GM12875 (cell line): ENCODE measurements at regions not wholly inside any gene's neighbourhood (a gene's known extent, or its start where the extent isn't known, plus 50 kb on each side); places are given as distances from the start of the nearest gene placed in this dataset.

Source experiments
- H3K4me3 ChIP-seq: one replicate; pipeline ENCODE4 v1.5.1; 2011; ENCODE audit warnings: low read depth, low read length, control low read depth
- TF ChIP-seq, protein P1 (sequence below): IDR thresholded peaks from 2 replicates; pipeline ENCODE4 v1.5.1; 2011; ENCODE audit warnings: low read depth, mild to moderate bottlenecking, control low read depth, inconsistent platforms, low read length, moderate library complexity, borderline replicate concordance; ENCODE audit not compliant: insufficient read depth

- no peak overlapping the region for H3K4me3 ChIP-seq
- TF ChIP-seq, protein P1, sequence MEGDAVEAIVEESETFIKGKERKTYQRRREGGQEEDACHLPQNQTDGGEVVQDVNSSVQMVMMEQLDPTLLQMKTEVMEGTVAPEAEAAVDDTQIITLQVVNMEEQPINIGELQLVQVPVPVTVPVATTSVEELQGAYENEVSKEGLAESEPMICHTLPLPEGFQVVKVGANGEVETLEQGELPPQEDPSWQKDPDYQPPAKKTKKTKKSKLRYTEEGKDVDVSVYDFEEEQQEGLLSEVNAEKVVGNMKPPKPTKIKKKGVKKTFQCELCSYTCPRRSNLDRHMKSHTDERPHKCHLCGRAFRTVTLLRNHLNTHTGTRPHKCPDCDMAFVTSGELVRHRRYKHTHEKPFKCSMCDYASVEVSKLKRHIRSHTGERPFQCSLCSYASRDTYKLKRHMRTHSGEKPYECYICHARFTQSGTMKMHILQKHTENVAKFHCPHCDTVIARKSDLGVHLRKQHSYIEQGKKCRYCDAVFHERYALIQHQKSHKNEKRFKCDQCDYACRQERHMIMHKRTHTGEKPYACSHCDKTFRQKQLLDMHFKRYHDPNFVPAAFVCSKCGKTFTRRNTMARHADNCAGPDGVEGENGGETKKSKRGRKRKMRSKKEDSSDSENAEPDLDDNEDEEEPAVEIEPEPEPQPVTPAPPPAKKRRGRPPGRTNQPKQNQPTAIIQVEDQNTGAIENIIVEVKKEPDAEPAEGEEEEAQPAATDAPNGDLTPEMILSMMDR = no peak
These were observed 180.8 kb upstream of the HEY2 start for GRCh38 chr6:125568609-125569008.

- TF ChIP-seq, protein P1 = no peak
- no peak overlapping the region for H3K4me3 ChIP-seq
These were observed 178.9 kb upstream of the HEY2 start for GRCh38 chr6:125570526-125570925.

DNA sequence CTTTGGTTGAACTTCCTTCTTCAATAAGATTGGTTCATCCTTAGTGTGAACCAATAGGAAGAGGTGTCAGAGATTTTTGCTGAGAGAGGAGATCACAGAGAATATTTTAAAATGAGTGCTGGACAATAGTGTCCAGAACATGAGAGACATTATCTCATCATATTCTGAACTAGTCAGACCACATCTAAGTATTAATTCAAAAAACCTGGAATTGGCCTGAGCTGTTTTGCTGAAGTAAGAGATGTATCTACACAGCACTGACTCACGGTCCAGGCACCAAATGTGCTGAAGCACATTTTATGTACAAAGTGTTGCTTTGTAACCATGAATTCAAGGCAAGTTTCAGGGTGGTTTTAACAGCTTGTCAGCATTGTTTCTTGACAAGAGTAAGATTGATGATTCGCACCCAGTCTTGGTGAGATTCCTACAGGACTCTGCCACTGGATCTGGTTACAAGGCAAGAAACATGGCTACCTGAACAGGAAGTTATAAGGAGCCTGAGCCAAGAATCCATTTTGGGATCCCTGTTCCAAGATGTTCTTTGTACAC, 178.2 kb upstream of the HEY2 start:
- no peak overlapping the region for H3K4me3 ChIP-seq
- TF ChIP-seq, protein P1 = no peak

DNA sequence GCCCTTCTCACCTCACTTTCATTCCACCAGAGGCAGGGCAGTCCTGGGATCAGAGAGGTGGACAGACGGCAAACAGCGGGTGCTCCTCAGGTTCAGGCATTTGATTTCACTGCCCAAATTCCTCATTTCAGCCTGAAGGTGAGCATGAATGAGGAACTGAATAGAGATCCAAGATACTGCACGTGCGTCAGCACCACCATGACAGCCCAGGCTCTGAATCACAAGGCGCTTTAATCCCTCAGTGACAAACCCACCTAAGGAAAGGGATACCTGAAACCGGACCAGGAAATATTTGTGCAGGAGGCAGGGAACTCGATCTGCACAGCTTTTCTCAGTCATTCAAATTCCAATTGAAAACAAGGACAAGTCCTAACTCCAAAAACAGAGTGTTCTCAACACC, 174.8 kb upstream of the HEY2 start:
- TF ChIP-seq, protein P1 = no peak
- no peak overlapping the region for H3K4me3 ChIP-seq

DNA sequence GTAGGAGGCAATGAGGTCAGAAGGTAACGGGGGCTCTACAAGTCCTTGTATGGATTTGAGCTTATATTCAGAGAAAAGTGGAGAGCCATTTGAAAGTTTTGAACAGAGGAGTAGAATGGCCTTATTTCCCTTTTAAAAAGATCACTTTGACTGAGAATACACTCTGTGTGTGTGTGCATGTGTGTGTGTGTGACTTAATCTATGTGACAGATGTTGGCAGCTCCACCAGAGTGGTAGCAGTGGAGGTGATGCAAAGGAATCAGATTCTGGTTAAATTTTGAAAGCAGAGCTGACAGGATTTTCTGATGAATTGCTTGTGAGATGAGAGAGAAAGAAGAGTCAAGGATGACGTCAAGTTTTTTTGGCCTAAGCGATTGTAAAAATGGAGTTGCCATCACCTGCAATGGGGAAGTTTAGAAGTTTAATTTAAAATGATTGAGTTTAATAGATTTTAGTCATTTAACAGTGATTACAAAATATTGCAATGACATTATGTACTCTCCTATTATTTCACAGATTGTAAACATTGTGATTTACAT, 172.2 kb upstream of the HEY2 start:
- TF ChIP-seq, protein P1 = no peak
- no peak overlapping the region for H3K4me3 ChIP-seq

GRCh38 chr6:125584468-125584939, 164.9 kb upstream of the HEY2 start:
- TF ChIP-seq, protein P1 = no peak
- H3K4me3 ChIP-seq = no peak overlapping the region

- TF ChIP-seq, protein P1 = no peak
- no peak overlapping the region for H3K4me3 ChIP-seq
These were observed 164.0 kb upstream of the HEY2 start for GRCh38 chr6:125585470-125585869.
